Heart left ventricle (tissue), 13 donors: ENCODE measurements at regions not wholly inside any gene's neighbourhood (a gene's known extent, or its start where the extent isn't known, plus 50 kb on each side); places are given as distances from the start of the nearest gene placed in this dataset.

Source experiments
- CTCF ChIP-seq, 12 donors: fragments of 200-600 bp; sonication (generic) in 4 of 12; IDR thresholded peaks; one replicate each; pipeline versions ENCODE4 v1.5.0 to v1.8.0; 2018 to 2022; ENCODE audit warnings: antibody characterized with exemption in 12 of 12, mild to moderate bottlenecking in 5 of 12
- POLR2A ChIP-seq, 2 donors: fragments of 450-650 bp; IDR thresholded peaks; one replicate each; pipeline ENCODE4 v1.6.1; 2017; ENCODE audit warnings: antibody characterized with exemption in 2 of 2, mild to moderate bottlenecking in 2 of 2, moderate library complexity in 2 of 2
- donor health status: ischemic (EF 13 %, LVEDD 7.1; RV severe dilation, severe dysfunction).
- donor health status: DM: no; HTN: yes; CAD: no.
- donor health status: DM: no; HTN: no; CAD: no.
- donor health status: ischemic (EF 25% LVEDD 6.9; RV normal size, moderate dysfunction).
- donor health status: ischemic (EF 25% LVEDD 5.7; RV mildly dilated, moderate dysfunction).
- donor health status: ischemic (EF 35%, LVEDD 5.7; RV mildly dilated, moderate dysfunction).
- donor health status: nonischemic (EF 11% LVEDD 7.7; RV severe dilation, severe dysfunction).
- donor health status: DM: yes; HTN: yes; CAD: no.
- donor health status: PGD.
- donor health status: ischemic (EF 29% LVEDD 5.4; RV normal size, mild dysfunction).
- donor health status: nonischemic (EF 23%, LVEDD 6.1; RV moderate dilation, normal function).

GRCh38 chr3:67898916-67899315 lies 244.5 kb upstream of the SUCLG2 start:
- no peak for TF ChIP-seq CTCF (IDR thresholded peaks at IDR 0.05)
- no peak for TF ChIP-seq POLR2A (IDR thresholded peaks at IDR 0.05)
